ENCODE measurements at regions not wholly inside any gene's neighbourhood (a gene's known extent, or its start where the extent isn't known, plus 50 kb on each side); places are given as distances from the start of the nearest gene placed in this dataset.
A peak's percentile ranks its signal among the peaks of the same experiment; 100 is the strongest.

GRCh38 chr4:43132010-43132582, 239.6 kb downstream of the GRXCR1 start:
- no peaks in the 10 kb centered on the region for H4K20me1 ChIP-seq (ENCODE audit: insufficient read depth, low read length)
- no peaks in the 10 kb centered on the region for H3K36me3 Mint-ChIP-seq (ENCODE audit: low read depth, unreplicated experiment)
- FAIRE-seq (peak; percentile 55), DNase-seq (ENCODE audit: low read depth) (peak; percentile 48)
- no peak overlapping the region for H3K4me3 Mint-ChIP-seq (ENCODE audit: unreplicated experiment)
- H3K9me3 Mint-ChIP-seq (ENCODE audit: unreplicated experiment) = no peaks in the 10 kb centered on the region
- no peaks in the 10 kb centered on the region for H3K27me3 ChIP-seq (ENCODE audit: insufficient read depth, low read length)
- H3K4me2 ChIP-seq (ENCODE audit: low read length) = peak overlapping the region; percentile 49
- no peak overlapping the region for H3K4me3 ChIP-seq (ENCODE audit: insufficient read depth, low read depth, low read length)
- H3K4me1 ChIP-seq (ENCODE audit: insufficient read depth, low read length) = no peaks in the 10 kb centered on the region
- H2AFZ ChIP-seq (ENCODE audit: low read depth, low read length) = no peak overlapping the region
- no peaks in the 10 kb centered on the region for H3K4me1 Mint-ChIP-seq (ENCODE audit: low read depth, unreplicated experiment)
- no peak overlapping the region for H3K27ac Mint-ChIP-seq (ENCODE audit: unreplicated experiment)
- H3K27me3 Mint-ChIP-seq (ENCODE audit: low read depth, unreplicated experiment) = no peaks in the 10 kb centered on the region
- H3K9me3 ChIP-seq (ENCODE audit: insufficient read depth, low read depth, low read length) = no peaks in the 10 kb centered on the region
- no peak overlapping the region for H3K9ac ChIP-seq (ENCODE audit: low read length)
- peak; percentile 95 for TF ChIP-seq CTCF (IDR thresholded peaks at IDR 0.05; ENCODE audit: insufficient read depth, low read depth, low read length)
- TF ChIP-seq EZH2 (IDR thresholded peaks at IDR 0.05; ENCODE audit: insufficient read depth, low read length) = no peak
- no peaks in the 10 kb centered on the region for H3K36me3 ChIP-seq (ENCODE audit: insufficient read depth, low read length)
- no peaks in the 10 kb centered on the region for H3K79me2 ChIP-seq (ENCODE audit: insufficient read depth, low read length)
- H3K27ac ChIP-seq (ENCODE audit: low read depth, low read length) = no peak overlapping the region

- FAIRE-seq = no peak
- Histone ChIP-seq H3K27ac (ENCODE audit: low read depth, low read length) (no peak overlapping the region), H3K4me1 (ENCODE audit: insufficient read depth, low read length) (no peaks in the 10 kb centered on the region), H3K4me3 (ENCODE audit: insufficient read depth, low read depth, low read length) (no peak overlapping the region), H3K4me2 (ENCODE audit: low read length) (no peak overlapping the region), H3K9ac (ENCODE audit: low read length) (no peak overlapping the region), H3K79me2 (ENCODE audit: insufficient read depth, low read length) (no peaks in the 10 kb centered on the region), H3K9me3 (ENCODE audit: insufficient read depth, low read depth, low read length) (no peaks in the 10 kb centered on the region), H3K27me3 (ENCODE audit: insufficient read depth, low read length) (no peaks in the 10 kb centered on the region), H3K36me3 (ENCODE audit: insufficient read depth, low read length) (no peaks in the 10 kb centered on the region), H4K20me1 (ENCODE audit: insufficient read depth, low read length) (no peaks in the 10 kb centered on the region), H2AFZ (ENCODE audit: low read depth, low read length) (no peak overlapping the region)
- DNase-seq (ENCODE audit: low read depth) = no peak
- H3K4me3 Mint-ChIP-seq (ENCODE audit: unreplicated experiment) = no peak overlapping the region
- no peaks in the 10 kb centered on the region for H3K4me1 Mint-ChIP-seq (ENCODE audit: low read depth, unreplicated experiment)
- no peaks in the 10 kb centered on the region for H3K36me3 Mint-ChIP-seq (ENCODE audit: low read depth, unreplicated experiment)
- TF ChIP-seq CTCF (IDR thresholded peaks at IDR 0.05; ENCODE audit: insufficient read depth, low read depth, low read length) (no peak), EZH2 (IDR thresholded peaks at IDR 0.05; ENCODE audit: insufficient read depth, low read length) (no peak)
- H3K27ac Mint-ChIP-seq (ENCODE audit: unreplicated experiment) = no peak overlapping the region
- no peaks in the 10 kb centered on the region for H3K9me3 Mint-ChIP-seq (ENCODE audit: unreplicated experiment)
- H3K27me3 Mint-ChIP-seq (ENCODE audit: low read depth, unreplicated experiment) = no peaks in the 10 kb centered on the region
Measured at GRCh38 chr4:43133566-43133965, 241.1 kb downstream of the GRXCR1 start.

- no peaks in the 10 kb centered on the region for H3K27me3 ChIP-seq (ENCODE audit: insufficient read depth, low read length)
- H4K20me1 ChIP-seq (ENCODE audit: insufficient read depth, low read length) = no peaks in the 10 kb centered on the region
- H3K9ac ChIP-seq (ENCODE audit: low read length) = no peak overlapping the region
- H3K9me3 Mint-ChIP-seq (ENCODE audit: unreplicated experiment) = peaks cover 6% of the 10 kb centered on the region
- no peak overlapping the region for H3K27ac Mint-ChIP-seq (ENCODE audit: unreplicated experiment)
- H2AFZ ChIP-seq (ENCODE audit: low read depth, low read length) = no peak overlapping the region
- no peak overlapping the region for H3K4me2 ChIP-seq (ENCODE audit: low read length)
- no peaks in the 10 kb centered on the region for H3K4me1 Mint-ChIP-seq (ENCODE audit: low read depth, unreplicated experiment)
- no peaks in the 10 kb centered on the region for H3K27me3 Mint-ChIP-seq (ENCODE audit: low read depth, unreplicated experiment)
- no peak overlapping the region for H3K27ac ChIP-seq (ENCODE audit: low read depth, low read length)
- H3K36me3 Mint-ChIP-seq (ENCODE audit: low read depth, unreplicated experiment) = no peaks in the 10 kb centered on the region
- H3K36me3 ChIP-seq (ENCODE audit: insufficient read depth, low read length) = no peaks in the 10 kb centered on the region
- DNase-seq (ENCODE audit: low read depth) (no peak), FAIRE-seq (no peak)
- no peaks in the 10 kb centered on the region for H3K79me2 ChIP-seq (ENCODE audit: insufficient read depth, low read length)
- no peak overlapping the region for H3K4me3 Mint-ChIP-seq (ENCODE audit: unreplicated experiment)
- TF ChIP-seq CTCF (IDR thresholded peaks at IDR 0.05; ENCODE audit: insufficient read depth, low read depth, low read length) = no peak
- TF ChIP-seq EZH2 (IDR thresholded peaks at IDR 0.05; ENCODE audit: insufficient read depth, low read length) = no peak
- no peak overlapping the region for H3K4me3 ChIP-seq (ENCODE audit: insufficient read depth, low read depth, low read length)
- no peaks in the 10 kb centered on the region for H3K9me3 ChIP-seq (ENCODE audit: insufficient read depth, low read depth, low read length)
- no peaks in the 10 kb centered on the region for H3K4me1 ChIP-seq (ENCODE audit: insufficient read depth, low read length)
Measured at GRCh38 chr4:43136752-43137151, 244.2 kb downstream of the GRXCR1 start.
